OCI-LY1 (cell line): ENCODE measurements at regions not wholly inside any gene's neighbourhood (a gene's known extent, or its start where the extent isn't known, plus 50 kb on each side); places are given as distances from the start of the nearest gene placed in this dataset.

Source experiments
- H2AFZ ChIP-seq: fragments of 200-600 bp; sonication (generic), shearing (Covaris generic); 2 replicates; pipeline ENCODE4 v1.6.0; 2014; ENCODE audit warnings: antibody characterized with exemption, mild to moderate bottlenecking, low read length
- H3F3A ChIP-seq: fragments of 200-600 bp; sonication (generic), shearing (Covaris generic); 2 replicates; pipeline ENCODE4 v1.6.0; 2014; ENCODE audit warnings: mild to moderate bottlenecking, antibody characterized with exemption, low read length, moderate library complexity; ENCODE audit not compliant: insufficient read depth
- H3K27ac ChIP-seq: fragments of 200-600 bp; sonication (generic); 2 replicates; pipeline ENCODE4 v1.5.1; 2014; ENCODE audit warnings: low read length, mixed run types, mild to moderate bottlenecking, low read depth; ENCODE audit not compliant: poor library complexity, severe bottlenecking
- H3K27me3 ChIP-seq: fragments of 200-600 bp; sonication (generic); 2 replicates; pipeline ENCODE4 v1.6.0; 2014; ENCODE audit warnings: antibody characterized with exemption, mild to moderate bottlenecking, low read length, moderate library complexity; ENCODE audit not compliant: insufficient read depth
- H3K36me3 ChIP-seq: fragments of 200-600 bp; sonication (generic); 2 replicates; pipeline ENCODE4 v1.6.1; 2014; ENCODE audit warnings: mild to moderate bottlenecking, antibody characterized with exemption, low read length, moderate library complexity, mixed read lengths; ENCODE audit not compliant: insufficient read depth
- H3K4me1 ChIP-seq: fragments of 200-600 bp; sonication (generic); 2 replicates; pipeline ENCODE4 v1.5.1; 2014; ENCODE audit warnings: mild to moderate bottlenecking, low read length, moderate library complexity; ENCODE audit not compliant: insufficient read depth, severe bottlenecking
- H3K4me2 ChIP-seq: fragments of 200-600 bp; sonication (generic), shearing (Covaris generic); 2 replicates; pipeline ENCODE4 v1.6.1; 2014; ENCODE audit warnings: low read length
- H3K4me3 ChIP-seq: fragments of 200-600 bp; sonication (generic); 2 replicates; pipeline ENCODE4 v1.5.1; 2014; ENCODE audit warnings: low read length, low read depth, mild to moderate bottlenecking, mixed read lengths; ENCODE audit not compliant: poor library complexity, severe bottlenecking
- H3K79me2 ChIP-seq: fragments of 200-600 bp; shearing (Covaris generic); 2 replicates; pipeline ENCODE4 v1.6.1; 2016; ENCODE audit warnings: mixed run types, low read length, mixed read lengths; ENCODE audit not compliant: insufficient read depth
- H3K9ac ChIP-seq: fragments of 200-600 bp; sonication (generic), shearing (Covaris generic); 2 replicates; pipeline ENCODE4 v1.6.1; 2014; ENCODE audit warnings: mild to moderate bottlenecking, low read length, mixed read lengths
- H3K9me2 ChIP-seq: fragments of 200-600 bp; sonication (generic), shearing (Covaris generic); 2 replicates; pipeline ENCODE4 v1.6.1; 2014; ENCODE audit warnings: low read depth, mild to moderate bottlenecking, low read length, mixed read lengths
- H3K9me3 ChIP-seq: fragments of 200-600 bp; shearing (Covaris generic); 2 replicates; pipeline ENCODE4 v1.6.1; 2014; ENCODE audit warnings: low read length, mixed read lengths
- H4K20me1 ChIP-seq: fragments of 200-600 bp; sonication (generic), shearing (Covaris generic); 2 replicates; pipeline ENCODE4 v1.6.0; 2016; ENCODE audit warnings: mild to moderate bottlenecking, low read length; ENCODE audit not compliant: insufficient read depth
- CTCF ChIP-seq: fragments of 200-600 bp; sonication (generic), shearing (Covaris generic); IDR thresholded peaks from 2 replicates; pipeline ENCODE4 v1.5.1; 2017; ENCODE audit warnings: mild to moderate bottlenecking, antibody characterized with exemption, low read length, moderate library complexity, mixed read lengths
- EZH2 ChIP-seq: fragments of 200-600 bp; sonication (generic), shearing (Covaris generic); IDR thresholded peaks from 2 replicates; pipeline ENCODE4 v1.8.0; 2017; ENCODE audit warnings: borderline replicate concordance, mixed run types, mild to moderate bottlenecking, antibody characterized with exemption, low read length, moderate library complexity, mixed read lengths

- no peaks in the 10 kb centered on the region for H3K9me3 ChIP-seq
- H3K4me3 ChIP-seq, result no peak overlapping the region
- no peaks in the 10 kb centered on the region for H3K36me3 ChIP-seq
- no peak overlapping the region for H3K9ac ChIP-seq
- H3K27ac ChIP-seq, result no peak overlapping the region
- no peaks in the 10 kb centered on the region for H3K79me2 ChIP-seq
- peaks cover 6% of the 10 kb centered on the region; the same call in 1 of the 2 replicates for H3K27me3 ChIP-seq
- H3F3A ChIP-seq, result no peaks in the 10 kb centered on the region
- no peaks in the 10 kb centered on the region for H4K20me1 ChIP-seq
- H3K9me2 ChIP-seq, result no peaks in the 10 kb centered on the region
- H3K4me1 ChIP-seq, result no peaks in the 10 kb centered on the region
- TF ChIP-seq CTCF (no peak), EZH2 (no peak)
- H2AFZ ChIP-seq, result no peak overlapping the region
- no peak overlapping the region for H3K4me2 ChIP-seq
Measured at GRCh38 chr7:135827391-135827790, 78.8 kb upstream of the FAM180A start.

DNA sequence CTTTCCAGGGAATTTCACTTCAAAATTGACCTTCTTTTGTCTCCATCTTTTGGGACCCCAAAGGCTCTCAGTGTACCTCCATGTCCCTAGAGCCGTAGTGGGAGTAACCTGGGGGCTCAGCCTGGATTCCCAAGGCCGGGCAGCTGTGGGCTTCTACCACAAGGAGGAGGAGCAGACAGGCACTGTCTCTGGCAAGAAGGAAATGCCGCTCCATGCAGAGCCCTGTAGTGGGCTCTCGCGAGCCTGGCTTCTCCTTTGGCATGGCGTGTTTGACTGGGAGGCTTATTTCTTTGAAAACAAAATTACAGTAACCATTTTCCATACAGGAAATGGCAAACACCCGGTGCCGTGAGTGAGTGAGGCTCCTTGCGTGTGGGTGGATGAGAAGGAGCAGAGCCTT is 76.8 kb upstream of the FAM180A start:
- TF ChIP-seq CTCF, result no peak
- no peak for TF ChIP-seq EZH2
- Histone ChIP-seq H3K9me2 (no peaks in the 10 kb centered on the region), H3K36me3 (no peaks in the 10 kb centered on the region), H3K4me1 (no peaks in the 10 kb centered on the region), H3F3A (no peaks in the 10 kb centered on the region), H3K9me3 (no peaks in the 10 kb centered on the region), H3K27me3 (peaks cover 6% of the 10 kb centered on the region; the same call in 1 of the 2 replicates), H3K4me3 (no peak overlapping the region), H3K27ac (no peak overlapping the region), H3K4me2 (no peak overlapping the region), H2AFZ (no peak overlapping the region), H3K79me2 (no peaks in the 10 kb centered on the region), H4K20me1 (no peaks in the 10 kb centered on the region), H3K9ac (no peak overlapping the region)

DNA sequence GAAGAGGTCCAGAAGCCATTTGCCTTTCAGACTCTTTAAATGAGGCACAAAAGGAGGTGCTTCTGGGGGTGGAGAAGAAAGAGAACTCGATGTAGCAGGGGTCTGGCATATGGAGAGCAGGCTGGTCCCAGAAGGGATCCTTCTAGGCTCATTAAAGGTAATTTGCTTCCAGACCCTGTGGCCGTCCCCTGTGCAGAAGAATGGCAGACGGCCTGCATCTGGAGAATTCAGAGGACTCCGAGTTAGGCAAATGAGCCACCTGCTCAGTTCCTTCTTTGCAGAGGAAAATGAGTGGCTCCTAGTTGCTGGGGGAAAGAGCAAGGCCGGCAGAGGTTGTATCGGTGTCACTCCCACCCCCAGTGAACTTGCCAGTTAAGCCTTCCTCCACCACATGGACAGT is 73.8 kb upstream of the FAM180A start:
- H3K4me3 ChIP-seq, result no peak overlapping the region
- no peaks in the 10 kb centered on the region for H3K79me2 ChIP-seq
- H3K9me2 ChIP-seq, result no peaks in the 10 kb centered on the region
- no peaks in the 10 kb centered on the region for H3F3A ChIP-seq
- H3K9ac ChIP-seq, result no peak overlapping the region
- H3K9me3 ChIP-seq, result no peaks in the 10 kb centered on the region
- H2AFZ ChIP-seq, result no peak overlapping the region
- H3K4me1 ChIP-seq, result no peaks in the 10 kb centered on the region
- no peak overlapping the region for H3K27ac ChIP-seq
- H3K36me3 ChIP-seq, result no peaks in the 10 kb centered on the region
- H3K4me2 ChIP-seq, result no peak overlapping the region
- H4K20me1 ChIP-seq, result no peaks in the 10 kb centered on the region
- TF ChIP-seq CTCF (no peak), EZH2 (no peak)
- H3K27me3 ChIP-seq, result peaks cover 10% of the 10 kb centered on the region; the same call in 1 of the 2 replicates
